Adrenal gland (tissue), 5 donors: ENCODE measurements at regions not wholly inside any gene's neighbourhood (a gene's known extent, or its start where the extent isn't known, plus 50 kb on each side); places are given as distances from the start of the nearest gene placed in this dataset.

Source experiments
- POLR2A ChIP-seq, 2 donors: fragments of 450-650 bp; IDR thresholded peaks; one replicate each; pipeline ENCODE4 v1.6.1; 2017; ENCODE audit warnings: antibody characterized with exemption in 2 of 2, mild to moderate bottlenecking in 2 of 2, moderate library complexity in 1 of 2
- TF ChIP-seq, protein P1 (sequence below), 6 experiments: fragments of 450-650 bp in 4 of 6; fragments of 200-600 bp in 2 of 6; sonication (generic) in 1 of 6; IDR thresholded peaks; 1 replicate in 5 of 6; 2 replicates in 1 of 6; pipeline versions ENCODE4 v1.5.1 to v1.8.0; 2016 to 2021; ENCODE audit warnings: antibody characterized with exemption in 6 of 6, mild to moderate bottlenecking in 2 of 6, moderate library complexity in 1 of 6
- donor health status: DM: no; HTN: no; CAD: no.

DNA sequence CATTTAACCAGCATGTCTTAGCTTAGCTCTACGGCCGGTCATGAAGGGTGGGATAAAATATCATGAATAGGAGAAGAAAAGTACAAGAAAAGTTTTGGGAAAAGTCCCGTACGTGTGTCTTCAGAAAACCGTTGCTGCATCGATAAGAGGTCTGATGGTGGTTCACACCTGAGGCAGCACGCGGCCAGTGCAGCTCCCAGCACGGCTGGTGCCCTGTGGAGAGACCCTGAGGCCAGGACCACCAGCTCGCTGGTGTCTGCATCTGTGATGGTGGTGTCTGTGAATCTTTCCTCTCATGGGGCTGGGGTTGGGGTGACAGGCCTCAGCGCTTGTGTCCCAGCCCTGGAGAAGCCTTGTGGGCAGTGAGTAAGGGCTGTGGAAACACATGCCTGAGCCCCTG is 148.9 kb upstream of the IRX4 start:
- TF ChIP-seq, protein P1, sequence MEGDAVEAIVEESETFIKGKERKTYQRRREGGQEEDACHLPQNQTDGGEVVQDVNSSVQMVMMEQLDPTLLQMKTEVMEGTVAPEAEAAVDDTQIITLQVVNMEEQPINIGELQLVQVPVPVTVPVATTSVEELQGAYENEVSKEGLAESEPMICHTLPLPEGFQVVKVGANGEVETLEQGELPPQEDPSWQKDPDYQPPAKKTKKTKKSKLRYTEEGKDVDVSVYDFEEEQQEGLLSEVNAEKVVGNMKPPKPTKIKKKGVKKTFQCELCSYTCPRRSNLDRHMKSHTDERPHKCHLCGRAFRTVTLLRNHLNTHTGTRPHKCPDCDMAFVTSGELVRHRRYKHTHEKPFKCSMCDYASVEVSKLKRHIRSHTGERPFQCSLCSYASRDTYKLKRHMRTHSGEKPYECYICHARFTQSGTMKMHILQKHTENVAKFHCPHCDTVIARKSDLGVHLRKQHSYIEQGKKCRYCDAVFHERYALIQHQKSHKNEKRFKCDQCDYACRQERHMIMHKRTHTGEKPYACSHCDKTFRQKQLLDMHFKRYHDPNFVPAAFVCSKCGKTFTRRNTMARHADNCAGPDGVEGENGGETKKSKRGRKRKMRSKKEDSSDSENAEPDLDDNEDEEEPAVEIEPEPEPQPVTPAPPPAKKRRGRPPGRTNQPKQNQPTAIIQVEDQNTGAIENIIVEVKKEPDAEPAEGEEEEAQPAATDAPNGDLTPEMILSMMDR (IDR thresholded peaks at IDR 0.05), result no peak
- no peak for TF ChIP-seq POLR2A (IDR thresholded peaks at IDR 0.05)
